MG63 (cell line): ENCODE measurements at regions not wholly inside any gene's neighbourhood (a gene's known extent, or its start where the extent isn't known, plus 50 kb on each side); places are given as distances from the start of the nearest gene placed in this dataset.

Source experiments
- DNase-seq: peaks from one replicate; pipeline ENCODE4 v3.0.0-alpha.2; 2020
- H3K27me3 ChIP-seq: fragments of 250-450 bp; sonication (Bioruptor Pico); 2 replicates; pipeline ENCODE4 v1.5.1; 2020; ENCODE audit warnings: mild to moderate bottlenecking, moderate library complexity
- H3K36me3 ChIP-seq: fragments of 250-450 bp; sonication (Bioruptor Pico); 2 replicates; pipeline ENCODE4 v1.5.1; 2020; ENCODE audit warnings: mild to moderate bottlenecking, moderate library complexity
- H3K4me3 ChIP-seq: fragments of 250-450 bp; sonication (Bioruptor Pico); 2 replicates; pipeline ENCODE4 v1.5.1; 2020; ENCODE audit warnings: mild to moderate bottlenecking, moderate library complexity
- H3K9me3 ChIP-seq: fragments of 250-450 bp; sonication (Bioruptor Pico); 2 replicates; pipeline ENCODE4 v1.5.1; 2020; ENCODE audit warnings: mild to moderate bottlenecking, moderate library complexity

GRCh38 chr18:25962919-25963318 is 127.5 kb downstream of the SS18 start:
- Histone ChIP-seq H3K4me3 (no peak overlapping the region), H3K9me3 (no peaks in the 10 kb centered on the region), H3K36me3 (no peaks in the 10 kb centered on the region), H3K27me3 (peaks cover 2% of the 10 kb centered on the region; the same call in 1 of the 2 replicates)
- no peak for DNase-seq

GRCh38 chr18:25962176-25962575 is 128.2 kb downstream of the SS18 start:
- no peaks in the 10 kb centered on the region for H3K36me3 ChIP-seq
- H3K27me3 ChIP-seq: peaks cover 2% of the 10 kb centered on the region; the same call in 1 of the 2 replicates

GRCh38 chr18:25957017-25957416 is 133.4 kb downstream of the SS18 start:
- no peaks in the 10 kb centered on the region for H3K9me3 ChIP-seq
- H3K4me3 ChIP-seq: no peak overlapping the region
- no peaks in the 10 kb centered on the region for H3K27me3 ChIP-seq
- H3K36me3 ChIP-seq: no peaks in the 10 kb centered on the region
- DNase-seq: no peak

More at GRCh38 chr18:25962176-25962575, 128.2 kb downstream of the SS18 start:
- Histone ChIP-seq H3K9me3 (no peaks in the 10 kb centered on the region), H3K4me3 (no peak overlapping the region)
- no peak for DNase-seq

GRCh38 chr18:25953111-25953510 is 137.3 kb downstream of the SS18 start:
- no peak for DNase-seq
- Histone ChIP-seq H3K27me3 (no peaks in the 10 kb centered on the region), H3K36me3 (no peaks in the 10 kb centered on the region), H3K4me3 (no peak overlapping the region), H3K9me3 (no peaks in the 10 kb centered on the region)

GRCh38 chr18:25950321-25950720 is 140.1 kb downstream of the SS18 start:
- no peaks in the 10 kb centered on the region for H3K36me3 ChIP-seq
- H3K9me3 ChIP-seq: no peaks in the 10 kb centered on the region
- no peaks in the 10 kb centered on the region for H3K27me3 ChIP-seq
- DNase-seq: no peak
- no peak overlapping the region for H3K4me3 ChIP-seq

- H3K36me3 ChIP-seq: no peaks in the 10 kb centered on the region
- H3K9me3 ChIP-seq: no peaks in the 10 kb centered on the region
- no peaks in the 10 kb centered on the region for H3K27me3 ChIP-seq
- DNase-seq: no peak
- no peak overlapping the region for H3K4me3 ChIP-seq
Measured at GRCh38 chr18:25946540-25946939, 143.9 kb downstream of the SS18 start.

GRCh38 chr18:25935356-25935755 is 155.1 kb downstream of the SS18 start:
- Histone ChIP-seq H3K36me3 (no peaks in the 10 kb centered on the region), H3K9me3 (no peaks in the 10 kb centered on the region), H3K27me3 (no peaks in the 10 kb centered on the region), H3K4me3 (no peak overlapping the region)
- no peak for DNase-seq

- DNase-seq: no peak
- Histone ChIP-seq H3K27me3 (no peaks in the 10 kb centered on the region), H3K36me3 (no peaks in the 10 kb centered on the region), H3K4me3 (no peak overlapping the region), H3K9me3 (no peaks in the 10 kb centered on the region)
Measured at GRCh38 chr18:25931126-25931525, 159.3 kb downstream of the SS18 start.

GRCh38 chr18:25929787-25930186 is 160.6 kb downstream of the SS18 start:
- no peak for DNase-seq
- Histone ChIP-seq H3K36me3 (no peaks in the 10 kb centered on the region), H3K27me3 (no peaks in the 10 kb centered on the region), H3K4me3 (no peak overlapping the region), H3K9me3 (no peaks in the 10 kb centered on the region)

GRCh38 chr18:25927830-25928229 is 162.6 kb downstream of the SS18 start:
- H3K9me3 ChIP-seq: no peaks in the 10 kb centered on the region
- H3K27me3 ChIP-seq: no peaks in the 10 kb centered on the region
- H3K4me3 ChIP-seq: no peak overlapping the region
- H3K36me3 ChIP-seq: no peaks in the 10 kb centered on the region
- DNase-seq: no peak

- Histone ChIP-seq H3K4me3 (no peak overlapping the region), H3K9me3 (no peaks in the 10 kb centered on the region), H3K27me3 (no peaks in the 10 kb centered on the region), H3K36me3 (no peaks in the 10 kb centered on the region)
- no peak for DNase-seq
Measured at GRCh38 chr18:25923193-25923592, 167.2 kb downstream of the SS18 start.

GRCh38 chr18:25921677-25922421 is 168.6 kb downstream of the SS18 start:
- H3K36me3 ChIP-seq: no peaks in the 10 kb centered on the region
- H3K4me3 ChIP-seq: no peak overlapping the region
- H3K27me3 ChIP-seq: no peaks in the 10 kb centered on the region
- DNase-seq: no peak
- no peaks in the 10 kb centered on the region for H3K9me3 ChIP-seq

GRCh38 chr18:25915907-25916306 is 174.5 kb downstream of the SS18 start:
- DNase-seq: no peak
- Histone ChIP-seq H3K27me3 (no peaks in the 10 kb centered on the region), H3K4me3 (no peak overlapping the region), H3K9me3 (no peaks in the 10 kb centered on the region), H3K36me3 (no peaks in the 10 kb centered on the region)

GRCh38 chr18:25898965-25899364 is 191.4 kb downstream of the SS18 start:
- Histone ChIP-seq H3K27me3 (no peaks in the 10 kb centered on the region), H3K36me3 (no peaks in the 10 kb centered on the region), H3K4me3 (no peak overlapping the region), H3K9me3 (no peaks in the 10 kb centered on the region)
- DNase-seq: no peak

- DNase-seq: no peak
- Histone ChIP-seq H3K27me3 (no peaks in the 10 kb centered on the region), H3K36me3 (no peaks in the 10 kb centered on the region), H3K9me3 (no peaks in the 10 kb centered on the region), H3K4me3 (no peak overlapping the region)
Measured at GRCh38 chr18:25896956-25897355, 193.5 kb downstream of the SS18 start.

GRCh38 chr18:25896178-25896780 is 194.1 kb downstream of the SS18 start:
- Histone ChIP-seq H3K4me3 (no peak overlapping the region), H3K27me3 (no peaks in the 10 kb centered on the region), H3K9me3 (no peaks in the 10 kb centered on the region), H3K36me3 (no peaks in the 10 kb centered on the region)
- DNase-seq: no peak

GRCh38 chr18:25895518-25895917 is 194.9 kb downstream of the SS18 start:
- no peak for DNase-seq
- no peak overlapping the region for H3K4me3 ChIP-seq
- H3K9me3 ChIP-seq: no peaks in the 10 kb centered on the region
- no peaks in the 10 kb centered on the region for H3K27me3 ChIP-seq
- H3K36me3 ChIP-seq: no peaks in the 10 kb centered on the region

GRCh38 chr18:25886283-25886682 is 204.1 kb downstream of the SS18 start:
- Histone ChIP-seq H3K27me3 (no peaks in the 10 kb centered on the region), H3K4me3 (no peak overlapping the region), H3K36me3 (no peaks in the 10 kb centered on the region), H3K9me3 (peaks cover 3% of the 10 kb centered on the region; the same call in 1 of the 2 replicates)
- DNase-seq: no peak
